CD4-positive, alpha-beta T cell treated with Interleukin-1 beta for 1 hour (primary cell): ENCODE measurements at regions not wholly inside any gene's neighbourhood (a gene's known extent, or its start where the extent isn't known, plus 50 kb on each side); places are given as distances from the start of the nearest gene placed in this dataset.
"Not testable (repeated sequence)": the region's sequence is repeated elsewhere in the genome, so short reads cannot be mapped to it uniquely, and the experiment has no call there.

ENCODE experiments used
- DNase-seq, 2 donors: peaks; one replicate each; pipeline ENCODE4 v3.0.0-alpha.2; 2020 to 2022

GRCh38 chr12:131380965-131381705 is 329.8 kb upstream of the SFSWAP start:
- no peak for DNase-seq

GRCh38 chr12:131381716-131382430 is 329.0 kb upstream of the SFSWAP start:
- DNase-seq, result no peak

- no peak for DNase-seq
Measured at GRCh38 chr12:131383291-131383690, 327.6 kb upstream of the SFSWAP start.

GRCh38 chr12:131383741-131384543 is 326.9 kb upstream of the SFSWAP start:
- DNase-seq, result no peak

GRCh38 chr12:131384544-131384855 is 326.4 kb upstream of the SFSWAP start:
- no peak for DNase-seq

- DNase-seq, result no peak
Measured at GRCh38 chr12:131385313-131386166, 325.4 kb upstream of the SFSWAP start.

GRCh38 chr12:131386167-131386521 is 324.7 kb upstream of the SFSWAP start:
- no peak for DNase-seq

GRCh38 chr12:131386781-131387180 is 324.1 kb upstream of the SFSWAP start:
- DNase-seq, result no peak

GRCh38 chr12:131387281-131388163 is 323.4 kb upstream of the SFSWAP start:
- DNase-seq, result no peak

- DNase-seq, result not testable (repeated sequence)
Measured at GRCh38 chr12:131388164-131389053, 322.5 kb upstream of the SFSWAP start.

GRCh38 chr12:131389054-131390013 is 321.6 kb upstream of the SFSWAP start:
- DNase-seq, result no peak

GRCh38 chr12:131390412-131391334 is 320.2 kb upstream of the SFSWAP start:
- DNase-seq, result no peak

- no peak for DNase-seq
Measured at GRCh38 chr12:131391399-131391798, 319.5 kb upstream of the SFSWAP start.

GRCh38 chr12:131394752-131395151 is 316.1 kb upstream of the SFSWAP start:
- not testable (repeated sequence) for DNase-seq

- DNase-seq, result not testable (repeated sequence)
Measured at GRCh38 chr12:131395209-131395684, 315.6 kb upstream of the SFSWAP start.

- DNase-seq, result no peak
Measured at GRCh38 chr12:131395971-131396573, 314.8 kb upstream of the SFSWAP start.

- no peak for DNase-seq
Measured at GRCh38 chr12:131397493-131398181, 313.3 kb upstream of the SFSWAP start.
